Spleen (tissue), 7 donors: ENCODE measurements at regions not wholly inside any gene's neighbourhood (a gene's known extent, or its start where the extent isn't known, plus 50 kb on each side); places are given as distances from the start of the nearest gene placed in this dataset.

Experiments used
- POLR2A ChIP-seq, 3 donors: fragments of 450-650 bp; IDR thresholded peaks; one replicate each; pipeline ENCODE4 v1.5.1; 2017; ENCODE audit warnings: antibody characterized with exemption in 3 of 3, mild to moderate bottlenecking in 1 of 3
- TF ChIP-seq, protein P1 (sequence below), 11 experiments: fragments of 200-600 bp in 7 of 11; fragments of 450-650 bp in 4 of 11; sonication (generic) in 4 of 11; IDR thresholded peaks in 8 of 11; conservative IDR thresholded peaks in 3 of 11; 1 replicate in 7 of 11; 2 replicates in 4 of 11; pipeline versions ENCODE4 v1.4.0 to v1.8.0; 2016 to 2021; ENCODE audit warnings: antibody characterized with exemption in 11 of 11, inconsistent platforms in 4 of 11, mild to moderate bottlenecking in 1 of 11
- donor health status: DM: no; HTN: no; CAD: no; lungs with moderate emphysema.
- donor health status: DM: no; HTN: no; CAD: no.
- donor health status: DM: no; HTN: no; CAD: no.

- no peak for TF ChIP-seq POLR2A (IDR thresholded peaks at IDR 0.05)
- TF ChIP-seq, protein P1, sequence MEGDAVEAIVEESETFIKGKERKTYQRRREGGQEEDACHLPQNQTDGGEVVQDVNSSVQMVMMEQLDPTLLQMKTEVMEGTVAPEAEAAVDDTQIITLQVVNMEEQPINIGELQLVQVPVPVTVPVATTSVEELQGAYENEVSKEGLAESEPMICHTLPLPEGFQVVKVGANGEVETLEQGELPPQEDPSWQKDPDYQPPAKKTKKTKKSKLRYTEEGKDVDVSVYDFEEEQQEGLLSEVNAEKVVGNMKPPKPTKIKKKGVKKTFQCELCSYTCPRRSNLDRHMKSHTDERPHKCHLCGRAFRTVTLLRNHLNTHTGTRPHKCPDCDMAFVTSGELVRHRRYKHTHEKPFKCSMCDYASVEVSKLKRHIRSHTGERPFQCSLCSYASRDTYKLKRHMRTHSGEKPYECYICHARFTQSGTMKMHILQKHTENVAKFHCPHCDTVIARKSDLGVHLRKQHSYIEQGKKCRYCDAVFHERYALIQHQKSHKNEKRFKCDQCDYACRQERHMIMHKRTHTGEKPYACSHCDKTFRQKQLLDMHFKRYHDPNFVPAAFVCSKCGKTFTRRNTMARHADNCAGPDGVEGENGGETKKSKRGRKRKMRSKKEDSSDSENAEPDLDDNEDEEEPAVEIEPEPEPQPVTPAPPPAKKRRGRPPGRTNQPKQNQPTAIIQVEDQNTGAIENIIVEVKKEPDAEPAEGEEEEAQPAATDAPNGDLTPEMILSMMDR (IDR thresholded peaks at IDR 0.05 in 8 of 11, conservative IDR thresholded peaks at IDR 0.05 in 3 of 11) = no peak
Observed at GRCh38 chr13:106225126-106225525, 310.3 kb downstream of the EFNB2 start.
